ENCODE measurements at regions not wholly inside any gene's neighbourhood (a gene's known extent, or its start where the extent isn't known, plus 50 kb on each side); places are given as distances from the start of the nearest gene placed in this dataset.
A peak's percentile ranks its signal among the peaks of the same experiment; 100 is the strongest.
"Not testable (repeated sequence)": the region's sequence is repeated elsewhere in the genome, so short reads cannot be mapped to it uniquely, and the experiment has no call there.

GRCh38 chr3:164080208-164080607 lies 998.1 kb downstream of the SI start:
- no peak for DNase-seq

- DNase-seq: no peak
Observed at GRCh38 chr3:164064298-164064697, 1014.0 kb downstream of the SI start.

GRCh38 chr3:164060923-164061322 lies 1017.4 kb downstream of the SI start:
- DNase-seq: no peak

GRCh38 chr3:164049847-164050246 lies 1028.4 kb downstream of the SI start:
- DNase-seq: no peak

GRCh38 chr3:164048451-164048850 lies 1029.8 kb downstream of the SI start:
- no peak for DNase-seq

- peak; percentile 3 for DNase-seq
Observed at GRCh38 chr3:164040991-164041390, 1037.3 kb downstream of the SI start.

GRCh38 chr3:164030194-164030593 lies 1048.1 kb downstream of the SI start:
- no peak for DNase-seq

- DNase-seq: no peak
Observed at GRCh38 chr3:164024786-164025185, 1053.5 kb downstream of the SI start.

- no peak for DNase-seq
Observed at GRCh38 chr3:164023480-164023879, 1054.8 kb downstream of the SI start.

- no peak for DNase-seq
Observed at GRCh38 chr3:164018500-164018899, 1059.8 kb downstream of the SI start.

- DNase-seq: no peak
Observed at GRCh38 chr3:164007765-164008164, 1070.5 kb downstream of the SI start.

- no peak for DNase-seq
Observed at GRCh38 chr3:164004205-164004604, 1074.1 kb downstream of the SI start.

- not testable (repeated sequence) for DNase-seq
Observed at GRCh38 chr3:164003016-164003415, 1075.3 kb downstream of the SI start.

- DNase-seq: no peak
Observed at GRCh38 chr3:163983940-163984339, 1094.4 kb downstream of the SI start.

GRCh38 chr3:163971861-163972260 lies 1106.4 kb downstream of the SI start:
- DNase-seq: no peak

- no peak for DNase-seq
Observed at GRCh38 chr3:163957072-163957471, 1121.2 kb downstream of the SI start.

GRCh38 chr3:163953526-163953925 lies 1124.8 kb downstream of the SI start:
- no peak for DNase-seq

- no peak for DNase-seq
Observed at GRCh38 chr3:163952499-163952898, 1125.8 kb downstream of the SI start.

- peak; percentile 2 for DNase-seq
Observed at GRCh38 chr3:163951397-163951987, 1126.8 kb downstream of the SI start.

- DNase-seq: no peak
Observed at GRCh38 chr3:163946785-163947184, 1131.5 kb downstream of the SI start.

GRCh38 chr3:163943664-163944063 lies 1134.6 kb downstream of the SI start:
- DNase-seq: no peak

GRCh38 chr3:163939926-163940325 lies 1138.4 kb downstream of the SI start:
- no peak for DNase-seq

GRCh38 chr3:163936543-163936942 lies 1141.8 kb downstream of the SI start:
- no peak for DNase-seq

GRCh38 chr3:163935411-163935810 lies 1142.9 kb downstream of the SI start:
- no peak for DNase-seq

GRCh38 chr3:163929069-163929652 lies 1149.1 kb downstream of the SI start:
- no peak for DNase-seq
